ENCODE measurements at regions not wholly inside any gene's neighbourhood (a gene's known extent, or its start where the extent isn't known, plus 50 kb on each side); places are given as distances from the start of the nearest gene placed in this dataset.
"Not testable (repeated sequence)": the region's sequence is repeated elsewhere in the genome, so short reads cannot be mapped to it uniquely, and the experiment has no call there.

DNA sequence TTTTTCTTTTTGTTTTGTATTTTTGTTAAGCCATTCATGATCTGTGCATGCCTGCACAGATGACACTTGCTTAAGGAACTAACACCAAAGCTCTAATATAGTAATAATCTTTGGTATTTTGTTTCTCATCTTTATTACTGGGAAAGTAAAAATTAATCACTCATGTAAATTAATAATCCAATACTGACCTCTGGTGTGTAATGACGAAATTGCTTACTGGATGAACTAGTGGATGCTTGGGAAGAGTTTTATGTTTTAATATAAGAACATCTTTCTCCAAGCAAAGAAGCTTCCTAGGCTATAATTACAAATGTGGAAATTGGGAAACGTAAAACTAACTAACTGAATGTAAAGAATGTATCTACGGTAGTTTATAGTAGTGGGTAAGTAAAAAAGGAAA is 147.9 kb downstream of the POTEC start:
- not testable (repeated sequence) for TF ChIP-seq EZH2phosphoT487 (IDR thresholded peaks at IDR 0.05; ENCODE audit: insufficient read depth, low read depth); EZH2 (IDR thresholded peaks at IDR 0.05; ENCODE audit: insufficient read depth, poor library complexity, severe bottlenecking)

Data from GM23248 (cell line).